ENCODE measurements at regions not wholly inside any gene's neighbourhood (a gene's known extent, or its start where the extent isn't known, plus 50 kb on each side); places are given as distances from the start of the nearest gene placed in this dataset.
"Not testable (repeated sequence)": the region's sequence is repeated elsewhere in the genome, so short reads cannot be mapped to it uniquely, and the experiment has no call there.

DNA sequence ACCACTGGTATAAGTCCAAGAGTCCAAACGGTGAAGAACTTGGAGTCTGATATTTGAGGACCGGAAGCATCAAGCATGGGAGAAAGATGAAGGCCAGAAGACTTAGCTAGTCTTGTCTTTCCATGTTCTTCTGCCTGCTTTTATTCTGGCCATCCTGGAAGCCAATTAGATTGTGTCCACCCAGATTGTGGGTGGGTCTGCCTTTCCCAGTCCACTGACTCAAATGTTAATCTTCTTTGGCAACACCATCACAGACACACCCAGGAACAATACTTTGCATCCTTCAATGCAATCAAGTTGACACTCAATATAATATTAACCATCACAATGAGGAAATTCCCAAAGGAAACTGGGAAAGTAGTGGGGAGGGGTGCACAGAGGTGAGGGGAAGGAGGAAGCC is 340.1 kb downstream of the BMP4 start:
- FAIRE-seq; DNase-seq (ENCODE audit: low spot score): not testable (repeated sequence)

DNA sequence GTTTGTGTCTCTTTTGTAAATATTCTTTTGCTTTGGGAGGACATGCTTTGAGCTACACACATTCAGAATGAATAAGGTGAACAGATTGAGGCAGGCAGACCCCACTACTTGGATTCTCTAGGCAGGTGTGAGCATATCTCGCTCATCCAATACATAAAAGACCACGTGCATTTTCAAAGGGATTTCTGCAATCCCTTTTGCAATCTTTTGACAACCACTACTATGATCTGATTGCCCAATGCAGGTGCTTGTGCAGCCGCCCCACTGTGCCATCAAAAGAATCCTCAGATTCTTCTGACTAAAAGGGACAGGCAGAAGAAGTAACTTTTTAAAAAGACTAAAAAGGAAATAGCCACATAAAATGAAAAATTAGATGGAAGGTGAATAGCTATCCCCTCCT is 341.4 kb downstream of the BMP4 start:
- no peak for DNase-seq (ENCODE audit: low spot score)
- FAIRE-seq, result no peak

DNA sequence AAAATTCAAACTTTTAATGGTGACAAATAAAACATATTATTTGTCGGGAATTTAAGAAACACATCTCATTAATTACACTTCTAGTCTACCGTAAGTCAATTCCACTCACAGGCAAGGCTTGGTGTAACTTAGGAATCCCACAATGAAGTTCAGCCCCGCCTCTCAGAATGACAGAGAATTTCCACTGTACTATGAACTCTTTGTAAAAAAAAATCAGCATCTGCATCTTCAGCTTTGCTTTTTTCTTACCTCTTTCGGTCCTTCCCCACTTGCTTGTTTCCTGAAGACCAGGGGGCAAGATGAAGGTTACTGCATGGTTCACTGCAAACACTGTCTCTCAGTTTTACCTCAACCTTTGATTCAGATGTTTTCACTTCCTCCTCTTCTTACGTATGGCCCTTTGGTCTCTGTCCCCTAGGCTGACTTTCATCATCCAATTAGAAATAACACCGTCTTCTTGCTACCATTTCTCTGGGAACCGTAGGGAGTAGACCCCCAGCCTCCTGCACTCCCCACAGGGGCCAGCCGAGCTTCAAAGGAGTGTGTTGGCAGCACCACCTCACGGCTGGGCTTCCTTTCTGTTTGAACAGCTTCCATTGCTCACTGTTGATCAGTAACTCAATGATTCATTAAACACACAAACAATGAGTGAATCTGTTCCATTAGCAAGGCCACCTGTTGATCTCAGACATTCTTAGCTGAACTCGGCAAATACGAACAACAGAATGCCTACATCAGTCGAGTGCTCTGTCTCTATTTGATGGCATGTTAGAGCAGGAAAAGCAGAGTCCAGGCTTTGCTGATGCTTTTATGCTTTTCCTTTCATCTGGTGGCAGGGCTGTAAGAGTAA is 343.0 kb downstream of the BMP4 start:
- no peak for FAIRE-seq
- peak; percentile 30 for DNase-seq (ENCODE audit: low spot score)

DNA sequence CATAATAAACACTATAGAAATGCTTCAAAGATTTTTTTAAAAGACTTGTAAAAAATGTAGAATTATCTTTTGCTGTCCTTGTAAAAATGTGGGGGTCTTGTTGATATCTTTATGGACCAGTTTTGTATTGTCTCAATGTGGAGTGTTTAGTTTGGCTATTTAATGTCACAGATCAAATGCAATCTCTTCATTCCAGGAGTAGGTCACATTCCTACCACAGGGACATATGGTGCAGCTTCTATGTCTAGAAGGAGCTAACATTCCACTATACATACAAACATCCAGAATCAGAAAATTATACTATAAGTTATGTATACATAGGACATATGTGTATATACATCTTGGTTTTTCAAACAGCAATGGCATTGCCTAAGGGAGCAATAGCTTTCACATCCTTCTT is 345.7 kb downstream of the BMP4 start:
- no peak for DNase-seq (ENCODE audit: low spot score)
- no peak for FAIRE-seq

DNA sequence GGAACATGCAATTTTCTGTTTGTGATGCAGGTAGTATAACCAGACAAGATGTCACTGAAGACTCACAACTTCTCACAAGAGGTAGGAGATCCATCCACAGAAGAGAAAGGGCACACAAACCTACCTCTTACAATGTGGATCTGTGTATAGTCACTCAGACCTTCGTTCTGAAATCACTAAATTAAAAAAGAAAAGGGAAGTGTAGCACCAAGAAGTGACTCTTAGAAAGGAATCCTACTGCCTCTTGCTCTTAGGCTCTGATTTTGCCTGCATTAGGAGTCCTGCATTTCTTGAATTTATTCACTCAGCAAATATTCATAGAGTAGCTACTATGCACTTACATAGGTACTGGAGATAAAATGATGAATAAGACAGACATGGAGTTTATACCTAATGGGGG is 347.6 kb downstream of the BMP4 start:
- no peak for FAIRE-seq
- no peak for DNase-seq (ENCODE audit: low spot score)

DNA sequence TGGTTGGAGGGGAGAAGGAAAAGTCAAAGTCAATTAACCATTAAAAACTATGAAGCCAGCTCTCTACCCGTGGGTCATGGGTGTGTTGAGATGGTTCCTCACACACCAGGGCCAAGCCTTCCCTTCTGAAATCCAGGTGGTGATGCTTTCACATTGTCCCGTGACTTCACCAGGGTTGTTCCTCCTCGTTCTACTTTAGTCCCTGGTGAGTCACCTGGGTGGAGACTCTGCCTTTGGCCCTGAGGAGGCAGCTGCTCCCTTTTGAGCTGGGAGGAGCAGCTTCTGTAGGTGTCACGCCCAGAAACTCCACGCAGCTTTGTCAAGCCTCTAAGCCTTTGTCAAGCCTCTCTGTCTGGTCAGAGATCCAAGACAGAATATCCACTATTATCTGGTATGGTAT is 348.3 kb downstream of the BMP4 start:
- DNase-seq (ENCODE audit: low spot score) (no peak), FAIRE-seq (no peak)

DNA sequence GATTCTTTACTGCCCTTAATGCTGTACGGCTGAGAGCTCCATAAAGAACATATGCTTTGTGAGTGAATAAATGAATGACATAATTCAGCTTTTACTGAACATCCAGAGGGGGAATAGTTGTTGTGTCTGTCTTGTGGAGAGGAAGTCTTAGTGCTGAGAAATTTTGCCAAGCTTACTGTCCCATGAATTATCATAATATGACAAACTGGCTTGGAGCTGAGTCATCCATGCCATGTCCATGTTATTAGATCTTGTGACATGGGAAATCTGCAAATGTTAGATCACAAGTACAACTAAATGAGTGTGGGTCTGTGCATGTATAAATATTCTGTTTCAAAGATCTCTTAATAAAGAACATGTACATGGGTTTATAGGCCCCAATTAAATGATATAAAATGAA is 350.4 kb downstream of the BMP4 start:
- no peak for DNase-seq (ENCODE audit: low spot score)
- no peak for FAIRE-seq

DNA sequence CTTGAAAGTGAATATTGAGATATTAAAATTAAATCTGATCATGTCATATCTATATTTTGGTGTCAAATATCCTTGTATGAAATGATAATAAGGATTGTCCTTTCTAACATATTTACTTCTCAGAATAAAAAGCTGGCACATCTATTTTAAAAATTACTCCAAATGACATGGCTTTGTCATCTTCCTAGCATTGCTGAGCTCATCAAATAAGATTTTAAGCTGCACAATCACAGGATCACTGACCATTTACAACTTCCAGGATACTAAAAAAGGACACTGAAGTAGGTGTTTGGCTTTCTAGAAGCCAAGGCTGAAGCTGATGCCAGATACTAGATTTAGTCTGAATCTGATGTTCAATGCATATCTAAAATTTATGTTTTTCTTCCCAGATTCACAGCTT is 351.1 kb downstream of the BMP4 start:
- DNase-seq (ENCODE audit: low spot score) (no peak), FAIRE-seq (no peak)

DNA sequence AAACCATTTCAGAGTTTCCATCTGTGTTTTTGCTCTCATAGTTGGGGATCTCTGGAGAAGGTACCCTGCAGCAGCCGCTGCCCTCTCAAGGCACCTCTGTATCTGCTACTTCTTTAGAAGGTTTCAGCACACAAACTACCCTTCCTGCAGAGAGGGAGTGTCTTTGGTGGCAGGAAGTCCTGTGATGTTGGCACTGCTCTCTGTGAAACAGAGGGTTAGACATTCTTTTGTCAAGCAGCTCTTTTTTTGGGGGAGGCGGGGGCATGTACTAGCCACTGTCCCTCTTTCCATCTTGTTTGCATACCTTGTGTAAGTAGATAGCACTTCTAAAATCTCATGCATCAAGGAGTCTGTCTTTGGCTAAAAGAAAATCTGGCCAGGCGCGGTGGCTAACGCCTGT is 352.6 kb downstream of the BMP4 start:
- DNase-seq (ENCODE audit: low spot score) (no peak), FAIRE-seq (no peak)

DNA sequence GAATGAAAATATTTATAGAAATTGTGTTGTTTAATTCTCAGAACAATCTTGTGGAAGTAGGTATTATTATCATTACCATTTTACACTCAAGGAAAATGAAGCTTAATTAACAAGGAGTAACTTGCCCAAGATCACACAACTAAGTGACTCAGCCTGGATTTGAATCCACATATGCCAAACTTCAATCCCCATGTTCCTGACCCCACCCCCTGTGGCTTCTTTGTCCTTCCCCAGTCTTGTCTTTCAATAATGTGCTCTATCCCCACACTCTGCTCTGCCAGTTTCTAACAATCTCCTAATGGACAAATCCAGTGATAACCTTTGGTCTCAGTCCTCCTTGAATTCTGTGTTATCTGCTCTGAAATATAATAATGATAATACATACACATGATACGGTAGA is 355.2 kb downstream of the BMP4 start:
- FAIRE-seq, result no peak

DNA sequence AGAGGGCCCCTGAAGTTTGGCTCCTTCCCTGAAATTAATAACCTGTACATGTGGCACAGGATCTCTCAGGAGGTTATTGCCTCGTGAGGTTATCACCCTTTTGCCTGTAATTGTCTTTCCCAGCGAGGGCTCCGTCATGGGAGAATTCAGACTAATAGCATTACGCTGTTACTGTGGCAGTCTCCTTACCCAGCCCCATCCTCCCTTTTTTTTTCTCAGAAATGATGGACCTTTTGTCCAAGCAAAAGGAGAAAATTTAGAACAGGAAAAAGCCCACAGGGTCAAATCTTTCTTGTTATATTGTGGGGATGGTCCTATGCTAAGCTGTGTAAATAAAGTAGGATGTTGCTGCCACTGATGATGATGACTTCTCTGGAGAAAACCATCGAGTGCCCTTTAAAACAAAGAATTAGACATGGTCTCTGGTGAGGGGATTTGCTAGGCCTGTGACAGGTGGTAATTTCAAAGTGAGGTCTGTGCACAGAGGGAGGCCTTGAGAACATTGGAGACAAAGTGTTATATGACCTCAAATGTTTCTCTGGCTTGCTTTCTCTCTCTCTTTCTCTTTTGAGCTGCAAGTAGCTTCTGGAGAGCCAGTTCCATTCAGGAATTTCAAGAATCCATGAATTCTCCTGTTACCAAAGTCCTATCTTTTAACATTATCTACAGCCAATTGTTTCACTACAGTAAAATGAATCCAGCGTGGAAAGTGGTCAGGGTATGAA is 357.2 kb downstream of the BMP4 start:
- DNase-seq (ENCODE audit: low spot score) (no peak), FAIRE-seq (no peak)

More for the DNA sequence above, 355.2 kb downstream of the BMP4 start:
- no peak for DNase-seq (ENCODE audit: low spot score)

DNA sequence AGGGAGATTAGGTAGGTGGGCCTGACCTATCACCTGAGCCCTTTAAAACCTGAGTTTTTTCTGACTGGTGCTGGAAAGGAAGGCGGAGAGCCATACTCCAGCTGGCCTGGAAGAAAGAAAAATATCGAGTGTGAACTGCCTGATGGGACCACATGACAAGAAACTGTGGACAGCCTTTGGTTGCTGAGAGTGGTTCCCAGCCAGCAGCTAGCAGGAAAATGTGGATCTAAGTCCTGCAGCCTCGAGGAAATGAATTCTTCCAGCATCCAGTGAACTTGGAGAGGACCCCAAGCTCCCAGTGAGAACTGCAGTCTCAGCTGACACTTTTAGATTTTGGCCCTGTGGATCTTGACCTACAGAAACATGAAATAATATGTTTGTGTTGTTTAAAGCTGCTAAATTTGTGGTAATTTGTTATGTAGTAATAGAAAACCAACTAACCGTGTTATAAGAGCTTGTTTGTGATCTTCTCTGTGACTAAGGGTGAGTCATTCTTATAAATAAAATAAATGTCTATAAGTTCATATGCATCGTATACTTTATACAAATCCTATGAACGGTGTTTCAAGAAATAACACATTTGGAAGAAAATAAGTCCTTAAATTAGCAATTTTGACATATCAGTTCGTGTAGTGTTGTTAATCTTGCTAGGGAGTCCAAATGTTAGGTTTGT is 359.6 kb downstream of the BMP4 start:
- FAIRE-seq (no peak), DNase-seq (ENCODE audit: low spot score) (no peak)

DNA sequence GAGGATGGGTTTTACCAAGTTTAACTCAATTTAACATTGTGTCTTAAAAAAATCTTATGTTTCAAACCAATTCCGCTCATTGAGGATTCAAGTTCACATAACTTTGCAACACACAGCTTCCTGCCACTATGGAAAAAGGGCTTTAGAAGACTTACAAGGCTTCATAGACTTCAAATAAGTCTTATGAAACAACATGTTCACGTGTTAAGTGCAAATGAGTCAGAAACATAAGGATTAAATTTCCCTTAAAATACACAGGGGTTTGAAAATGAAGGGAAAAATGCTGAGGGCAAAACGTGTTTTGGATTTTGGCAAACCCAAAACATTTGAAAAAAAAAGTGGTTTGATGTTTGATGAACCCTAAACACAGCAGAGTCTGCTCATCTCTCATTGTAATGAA is 364.8 kb downstream of the BMP4 start:
- DNase-seq (ENCODE audit: low spot score) (no peak), FAIRE-seq (no peak)

DNA sequence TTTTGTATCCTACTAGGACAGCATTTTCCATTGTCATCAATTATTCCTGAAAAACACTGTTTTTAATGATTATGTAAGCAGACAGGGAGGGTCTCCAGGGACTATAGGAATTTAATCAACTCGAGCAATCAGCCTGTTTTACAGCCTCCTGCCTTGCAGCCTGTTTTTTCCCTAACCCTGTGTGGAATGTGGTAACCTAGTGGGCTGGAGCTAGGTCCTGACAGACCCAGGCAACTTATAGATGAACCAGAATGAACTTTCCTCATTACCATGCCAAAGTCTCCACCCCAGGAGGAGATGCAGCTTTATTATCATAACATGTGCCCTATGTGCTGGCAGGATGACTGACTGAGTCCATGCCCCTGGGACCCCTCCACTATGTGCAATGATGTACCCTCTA is 375.1 kb downstream of the BMP4 start:
- FAIRE-seq (no peak), DNase-seq (ENCODE audit: low spot score) (no peak)

DNA sequence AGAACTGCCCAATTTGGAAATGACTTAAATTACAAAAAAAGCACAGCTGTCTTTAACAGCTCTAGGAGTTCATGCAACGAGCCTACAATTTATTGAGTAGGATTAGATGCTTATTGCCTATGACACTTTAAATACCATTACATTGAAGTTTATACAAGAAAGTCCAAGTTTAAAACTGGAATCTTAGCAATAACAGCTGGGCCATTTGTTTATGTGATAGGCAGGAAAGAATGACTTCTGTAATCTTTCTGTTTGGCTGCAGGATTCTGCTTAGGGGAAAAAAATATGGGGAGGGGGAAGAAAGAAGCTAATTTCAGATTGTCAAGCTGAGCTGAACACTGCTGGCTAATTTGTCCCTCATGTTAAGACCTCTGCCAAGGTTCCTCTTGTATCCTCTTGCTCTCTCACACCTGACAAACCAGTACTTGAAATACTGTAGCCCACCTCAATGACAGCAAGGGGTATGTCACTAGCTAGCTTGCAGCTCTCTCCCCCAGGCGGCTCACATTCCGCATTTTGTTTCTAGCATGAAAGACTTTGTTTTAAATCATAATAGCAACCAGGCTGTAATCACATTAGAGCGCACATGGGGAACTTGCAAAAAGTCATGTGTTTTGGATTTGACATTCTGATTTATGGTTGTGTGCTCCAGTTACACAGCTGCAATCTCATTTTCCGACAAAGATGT is 384.8 kb downstream of the BMP4 start:
- FAIRE-seq (no peak), DNase-seq (ENCODE audit: low spot score) (no peak)

DNA sequence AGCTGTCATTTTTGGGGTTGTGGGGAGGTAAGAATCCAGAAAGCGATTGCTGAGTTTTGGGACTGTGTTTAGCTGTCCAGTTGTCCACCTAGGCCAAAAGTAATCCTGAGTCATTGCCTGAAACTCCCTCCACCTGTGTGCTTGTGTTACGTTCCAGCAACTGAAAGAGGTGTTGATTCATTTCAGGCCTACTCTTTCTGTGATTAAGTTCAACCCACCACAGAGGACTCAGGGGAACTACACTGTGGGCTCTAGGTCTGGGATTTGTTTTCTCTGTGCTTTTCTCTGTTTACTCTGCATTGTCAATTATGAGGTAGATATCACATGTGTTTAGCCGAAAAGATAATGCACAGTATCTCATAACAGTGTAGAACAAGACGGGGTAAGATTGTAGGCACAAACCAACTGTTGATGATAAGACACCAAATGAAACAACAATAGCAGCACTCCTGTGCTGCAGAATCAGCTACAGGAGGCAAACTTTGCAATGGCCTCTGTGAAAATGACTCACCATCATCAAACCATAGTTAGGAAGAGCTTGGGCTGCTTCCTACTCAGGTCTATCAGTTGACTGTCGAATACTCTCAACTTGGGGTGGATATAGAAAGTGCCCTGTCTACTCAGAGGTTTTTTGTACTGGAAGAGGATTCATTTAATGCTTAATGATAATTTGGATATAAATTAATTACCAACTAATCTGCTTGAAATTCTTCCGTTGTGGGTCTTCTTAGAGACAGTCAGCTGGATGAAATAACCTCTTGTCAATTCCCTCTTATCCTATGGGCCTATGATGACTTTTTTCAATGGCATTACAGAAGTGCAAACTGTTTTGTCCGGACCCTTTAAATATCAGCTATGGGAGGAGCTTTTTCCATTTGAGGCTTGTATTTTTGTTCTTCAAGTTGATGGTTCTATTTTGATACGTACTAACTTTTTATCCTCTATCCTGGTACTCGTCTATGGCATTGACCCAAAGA is 385.9 kb downstream of the BMP4 start:
- FAIRE-seq (no peak), DNase-seq (ENCODE audit: low spot score) (no peak)

DNA sequence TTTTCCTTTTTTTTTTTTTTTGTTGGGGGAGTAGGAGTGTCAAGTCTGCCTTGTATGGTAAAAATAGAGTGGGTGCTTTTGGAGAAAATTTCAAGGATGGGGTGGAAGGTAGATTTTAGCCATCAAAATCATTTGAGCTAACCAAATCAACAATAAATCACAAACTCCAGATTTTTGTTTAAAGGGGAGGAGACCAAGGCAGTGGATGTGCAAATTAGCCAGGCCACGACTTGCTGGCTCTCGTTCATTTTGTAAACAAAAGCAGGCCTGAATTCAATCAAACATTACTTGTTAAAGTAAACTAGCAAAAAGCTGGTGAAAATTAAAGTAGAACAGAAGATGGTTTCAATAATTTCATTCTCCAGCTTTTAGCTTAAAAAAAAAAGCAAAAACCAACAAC is 387.2 kb downstream of the BMP4 start:
- DNase-seq (ENCODE audit: low spot score), result no peak
- FAIRE-seq, result no peak

DNA sequence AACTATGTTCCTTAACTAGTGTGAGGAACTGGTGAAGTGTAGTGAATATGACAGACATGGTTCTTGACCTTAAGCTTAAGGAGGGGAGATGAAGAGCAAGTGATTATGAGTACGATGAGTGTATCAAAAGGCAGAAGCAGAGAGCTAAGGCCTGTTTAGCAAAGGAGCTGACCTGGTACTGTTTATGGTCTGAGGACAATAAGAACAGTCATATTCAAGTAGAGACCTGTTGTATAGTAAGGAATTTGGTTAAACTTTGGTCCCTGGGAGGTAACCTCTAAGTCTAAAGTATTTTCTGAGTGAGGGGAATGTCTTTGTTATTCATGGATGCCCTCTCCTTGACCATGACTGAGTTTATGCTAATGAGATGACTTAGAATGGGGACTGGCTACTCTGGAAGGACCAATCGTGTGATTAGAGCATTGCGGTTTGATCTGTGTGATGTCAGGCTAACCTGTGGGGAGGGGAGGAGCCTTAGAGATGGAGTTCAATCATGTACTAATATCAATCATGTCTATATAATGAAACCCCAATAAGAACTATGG is 389.3 kb downstream of the BMP4 start:
- DNase-seq (ENCODE audit: low spot score), result no peak
- no peak for FAIRE-seq

DNA sequence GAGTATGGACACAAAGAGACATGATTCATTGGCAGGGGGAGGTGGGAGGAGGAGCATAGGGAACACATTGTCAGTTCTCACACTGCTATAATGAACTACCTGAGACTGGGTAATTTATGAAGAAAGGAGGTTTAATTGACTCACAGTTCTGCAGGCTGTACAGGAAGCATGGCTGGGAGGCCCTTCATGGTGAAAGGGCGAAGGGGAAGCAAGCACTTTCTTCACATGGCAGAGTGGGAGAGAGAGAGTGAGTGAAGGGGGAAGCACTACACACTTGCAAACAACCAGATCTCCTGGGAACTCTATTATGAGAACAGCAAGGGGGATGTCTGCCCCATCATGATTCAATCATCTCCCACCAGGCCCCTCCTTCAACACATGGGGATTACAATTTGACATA is 391.8 kb downstream of the BMP4 start:
- no peak for FAIRE-seq
- no peak for DNase-seq (ENCODE audit: low spot score)

DNA sequence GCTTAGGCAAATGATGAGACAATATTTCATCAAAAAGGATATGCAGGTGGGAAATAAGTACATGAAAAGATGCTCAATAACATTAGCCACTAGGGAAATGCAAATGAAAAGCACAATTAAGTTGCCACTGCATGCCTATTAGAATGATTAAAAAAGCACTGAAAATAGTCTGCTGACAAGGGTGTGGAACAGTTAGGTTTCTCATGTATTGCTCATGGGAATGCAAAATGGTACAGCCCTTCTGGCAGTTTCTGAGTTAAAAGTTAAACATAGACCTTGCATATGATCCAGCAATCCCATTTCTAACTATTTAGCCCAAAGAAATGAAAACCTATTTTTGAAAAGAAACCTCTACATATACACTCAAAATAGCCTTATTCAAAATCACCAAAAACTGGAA is 393.0 kb downstream of the BMP4 start:
- FAIRE-seq (no peak), DNase-seq (ENCODE audit: low spot score) (no peak)
